Stomach (tissue), 4 donors: ENCODE measurements at regions not wholly inside any gene's neighbourhood (a gene's known extent, or its start where the extent isn't known, plus 50 kb on each side); places are given as distances from the start of the nearest gene placed in this dataset.

Source experiments
- POLR2A ChIP-seq, 4 donors: fragments of 450-650 bp; IDR thresholded peaks; one replicate each; pipeline ENCODE4 v1.6.1; 2016; ENCODE audit warnings: antibody characterized with exemption in 4 of 4, control low read depth in 2 of 4, mild to moderate bottlenecking in 1 of 4, moderate library complexity in 1 of 4
- POLR2AphosphoS5 ChIP-seq, 3 donors: sonication (generic); formaldehyde crosslinking; IDR thresholded peaks; one replicate each; pipeline ENCODE4 v1.6.1; 2016; ENCODE audit warnings: antibody characterized with exemption in 3 of 3
- TF ChIP-seq, protein P1 (sequence below), 7 experiments: fragments of 450-650 bp in 4 of 7; fragments of 200-600 bp in 3 of 7; sonication (generic) in 3 of 7; IDR thresholded peaks; one replicate each; pipeline ENCODE4 v1.5.1; 2016 to 2019; ENCODE audit warnings: antibody characterized with exemption in 7 of 7, control low read depth in 2 of 7, mild to moderate bottlenecking in 1 of 7

DNA sequence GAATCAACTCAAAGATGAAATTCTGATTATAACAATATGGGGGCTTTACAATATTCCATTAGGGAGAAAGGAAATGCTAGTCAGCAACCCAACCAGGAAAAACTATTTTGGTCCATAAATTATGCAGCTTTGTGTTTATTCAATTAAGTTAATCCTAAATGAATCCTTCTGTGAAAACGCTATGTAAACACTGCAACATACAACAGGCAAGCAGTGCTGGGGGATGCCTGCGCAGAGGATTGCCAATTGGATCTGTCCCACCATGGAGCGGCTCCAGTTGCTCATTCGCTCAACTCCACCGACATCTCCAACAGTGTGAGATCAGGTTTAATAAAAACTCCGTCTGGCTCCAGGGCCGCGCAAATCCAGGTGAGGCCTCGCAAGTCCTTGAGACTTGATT lies 290.5 kb upstream of the VEPH1 start:
- TF ChIP-seq POLR2A (IDR thresholded peaks at IDR 0.05) = no peak
- TF ChIP-seq POLR2AphosphoS5 (IDR thresholded peaks at IDR 0.05) = no peak
- TF ChIP-seq, protein P1, sequence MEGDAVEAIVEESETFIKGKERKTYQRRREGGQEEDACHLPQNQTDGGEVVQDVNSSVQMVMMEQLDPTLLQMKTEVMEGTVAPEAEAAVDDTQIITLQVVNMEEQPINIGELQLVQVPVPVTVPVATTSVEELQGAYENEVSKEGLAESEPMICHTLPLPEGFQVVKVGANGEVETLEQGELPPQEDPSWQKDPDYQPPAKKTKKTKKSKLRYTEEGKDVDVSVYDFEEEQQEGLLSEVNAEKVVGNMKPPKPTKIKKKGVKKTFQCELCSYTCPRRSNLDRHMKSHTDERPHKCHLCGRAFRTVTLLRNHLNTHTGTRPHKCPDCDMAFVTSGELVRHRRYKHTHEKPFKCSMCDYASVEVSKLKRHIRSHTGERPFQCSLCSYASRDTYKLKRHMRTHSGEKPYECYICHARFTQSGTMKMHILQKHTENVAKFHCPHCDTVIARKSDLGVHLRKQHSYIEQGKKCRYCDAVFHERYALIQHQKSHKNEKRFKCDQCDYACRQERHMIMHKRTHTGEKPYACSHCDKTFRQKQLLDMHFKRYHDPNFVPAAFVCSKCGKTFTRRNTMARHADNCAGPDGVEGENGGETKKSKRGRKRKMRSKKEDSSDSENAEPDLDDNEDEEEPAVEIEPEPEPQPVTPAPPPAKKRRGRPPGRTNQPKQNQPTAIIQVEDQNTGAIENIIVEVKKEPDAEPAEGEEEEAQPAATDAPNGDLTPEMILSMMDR (IDR thresholded peaks at IDR 0.05) = no peak
